Stimulated activated CD4-positive, alpha-beta T cell treated with anti-CD3 and anti-CD28 coated beads, TNF-alpha, amount 100 ng/mL, for 4 hours (primary cell): ENCODE measurements at regions not wholly inside any gene's neighbourhood (a gene's known extent, or its start where the extent isn't known, plus 50 kb on each side); places are given as distances from the start of the nearest gene placed in this dataset.

ENCODE experiments used
- DNase-seq, 3 experiments: peaks; one replicate each; pipeline ENCODE4 v3.0.0-alpha.2; 2020; ENCODE audit warnings: low read depth in 3 of 3

GRCh38 chr6:120254651-120255050, 905.1 kb upstream of the MAN1A1 start:
- DNase-seq = no peak

GRCh38 chr6:120248451-120248850, 898.9 kb upstream of the MAN1A1 start:
- DNase-seq = no peak

- DNase-seq = no peak
Measured at GRCh38 chr6:120237221-120237620, 887.7 kb upstream of the MAN1A1 start.

GRCh38 chr6:120230008-120230407, 880.4 kb upstream of the MAN1A1 start:
- no peak for DNase-seq

GRCh38 chr6:120228297-120228696, 878.7 kb upstream of the MAN1A1 start:
- no peak for DNase-seq

- no peak for DNase-seq
Measured at GRCh38 chr6:120219339-120219738, 869.8 kb upstream of the MAN1A1 start.

- DNase-seq = no peak
Measured at GRCh38 chr6:120214088-120214499, 864.5 kb upstream of the MAN1A1 start.

- DNase-seq = no peak
Measured at GRCh38 chr6:120211955-120212792, 862.6 kb upstream of the MAN1A1 start.

- no peak for DNase-seq
Measured at GRCh38 chr6:120202878-120203277, 853.3 kb upstream of the MAN1A1 start.

GRCh38 chr6:120200853-120201252, 851.3 kb upstream of the MAN1A1 start:
- DNase-seq = no peak

GRCh38 chr6:120198033-120198432, 848.5 kb upstream of the MAN1A1 start:
- no peak for DNase-seq

- DNase-seq = no peak
Measured at GRCh38 chr6:120186080-120186479, 836.5 kb upstream of the MAN1A1 start.

GRCh38 chr6:120173250-120173649, 823.7 kb upstream of the MAN1A1 start:
- DNase-seq = no peak

GRCh38 chr6:120164531-120164930, 815.0 kb upstream of the MAN1A1 start:
- no peak for DNase-seq

- DNase-seq = no peak
Measured at GRCh38 chr6:120157873-120158272, 808.3 kb upstream of the MAN1A1 start.

- no peak for DNase-seq
Measured at GRCh38 chr6:120147071-120147871, 797.7 kb upstream of the MAN1A1 start.

GRCh38 chr6:120141601-120142000, 792.0 kb upstream of the MAN1A1 start:
- no peak for DNase-seq

- no peak for DNase-seq
Measured at GRCh38 chr6:120137492-120137891, 787.9 kb upstream of the MAN1A1 start.

GRCh38 chr6:120129228-120129627, 779.7 kb upstream of the MAN1A1 start:
- no peak for DNase-seq

- no peak for DNase-seq
Measured at GRCh38 chr6:120122401-120122800, 772.8 kb upstream of the MAN1A1 start.

GRCh38 chr6:120116343-120116742, 766.8 kb upstream of the MAN1A1 start:
- DNase-seq = no peak

GRCh38 chr6:120112980-120113379, 763.4 kb upstream of the MAN1A1 start:
- DNase-seq = no peak

GRCh38 chr6:120111001-120111400, 761.4 kb upstream of the MAN1A1 start:
- DNase-seq = no peak
